Fibroblast of skin of scalp (primary cell): ENCODE measurements at regions not wholly inside any gene's neighbourhood (a gene's known extent, or its start where the extent isn't known, plus 50 kb on each side); places are given as distances from the start of the nearest gene placed in this dataset.

Source experiments
- DNase-seq: peaks from one replicate; pipeline ENCODE4 v3.0.0-alpha.2; 2013

DNA sequence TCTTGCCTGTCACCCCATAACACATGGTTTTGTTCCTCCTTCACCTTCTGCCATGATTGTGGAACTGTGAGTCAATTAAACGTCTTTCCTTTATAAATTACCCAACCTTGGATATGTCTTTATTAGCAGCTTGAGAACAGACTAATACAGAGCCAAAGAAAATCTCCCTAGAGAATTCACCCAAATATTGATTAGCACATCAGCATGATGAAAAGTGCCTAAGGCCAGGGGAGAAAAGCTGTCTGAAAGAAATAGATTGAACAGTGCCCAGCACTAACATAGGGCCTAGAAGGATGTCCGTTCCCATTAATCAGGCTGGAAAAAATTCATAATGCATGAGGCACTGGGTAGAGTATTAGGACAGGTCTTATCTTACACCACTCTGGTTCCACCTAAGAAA lies 111.9 kb upstream of the CALN1 start:
- DNase-seq = no peak

DNA sequence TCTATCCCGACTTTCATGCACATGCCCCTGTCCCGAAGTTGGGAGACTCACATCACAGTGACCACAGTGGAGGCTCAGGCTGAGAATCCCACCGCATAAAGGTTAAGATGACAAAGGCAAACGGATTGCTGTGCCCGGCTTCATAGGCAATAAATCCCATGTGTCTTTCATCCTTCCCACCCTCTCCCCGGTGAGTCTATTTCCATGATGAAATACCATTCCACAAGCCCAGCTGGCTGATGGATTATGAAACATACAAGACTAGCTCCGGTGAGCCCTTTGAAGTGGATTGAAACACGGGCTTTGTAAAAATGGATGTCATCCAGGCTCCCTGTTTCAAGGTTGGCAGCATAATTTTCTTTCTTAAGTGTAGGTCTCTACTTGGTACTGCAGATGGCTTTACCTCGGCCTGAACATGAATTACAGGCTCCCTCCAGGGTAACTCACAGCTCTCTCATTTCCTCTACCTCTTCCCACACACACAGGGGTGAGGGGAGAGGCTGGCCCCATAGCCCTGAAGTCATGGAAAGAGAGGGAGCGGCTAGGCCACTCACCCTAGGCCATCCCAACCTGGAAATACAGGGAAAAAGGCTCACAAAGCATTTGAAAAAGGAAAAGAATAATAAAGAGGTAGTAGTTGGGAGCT lies 92.0 kb upstream of the CALN1 start:
- DNase-seq = no peak

DNA sequence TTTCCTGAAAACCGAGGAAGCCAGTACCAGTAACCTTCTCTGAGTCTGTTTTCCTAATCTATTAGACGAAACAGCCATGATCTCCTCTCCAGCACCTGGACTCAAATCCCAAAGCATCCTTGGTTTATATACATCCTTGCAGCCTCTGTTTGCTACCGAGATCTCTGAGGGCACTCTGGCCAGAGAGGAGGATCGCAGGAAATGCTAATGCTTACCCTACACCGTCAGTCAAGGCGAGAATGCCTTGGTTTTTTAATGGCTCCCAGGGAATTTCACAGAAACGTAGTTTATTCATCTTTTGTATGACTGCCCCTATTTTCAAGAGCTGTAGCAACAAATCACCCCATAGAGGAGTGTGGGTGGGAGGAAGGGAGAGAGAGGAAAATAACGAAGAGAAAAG lies 91.5 kb upstream of the CALN1 start:
- no peak for DNase-seq

DNA sequence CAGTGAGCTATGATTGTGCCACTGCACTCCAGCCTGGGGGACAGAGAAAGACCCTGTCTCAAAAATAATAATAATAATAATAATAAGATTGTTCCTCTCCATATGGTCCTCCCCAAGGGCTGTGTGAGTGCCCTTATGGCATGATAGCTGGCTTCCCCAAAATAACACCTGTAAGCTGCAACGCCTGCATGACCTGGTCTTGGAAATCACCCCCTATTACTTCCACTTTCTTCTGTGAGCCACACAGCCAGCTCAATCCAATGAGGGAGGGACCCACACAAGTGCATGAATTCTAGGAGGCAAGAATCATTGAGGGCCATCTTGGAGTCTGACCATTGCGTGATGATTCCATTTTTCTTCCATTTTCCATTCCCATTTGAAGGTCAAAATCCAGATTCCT lies 82.7 kb upstream of the CALN1 start:
- DNase-seq = no peak

DNA sequence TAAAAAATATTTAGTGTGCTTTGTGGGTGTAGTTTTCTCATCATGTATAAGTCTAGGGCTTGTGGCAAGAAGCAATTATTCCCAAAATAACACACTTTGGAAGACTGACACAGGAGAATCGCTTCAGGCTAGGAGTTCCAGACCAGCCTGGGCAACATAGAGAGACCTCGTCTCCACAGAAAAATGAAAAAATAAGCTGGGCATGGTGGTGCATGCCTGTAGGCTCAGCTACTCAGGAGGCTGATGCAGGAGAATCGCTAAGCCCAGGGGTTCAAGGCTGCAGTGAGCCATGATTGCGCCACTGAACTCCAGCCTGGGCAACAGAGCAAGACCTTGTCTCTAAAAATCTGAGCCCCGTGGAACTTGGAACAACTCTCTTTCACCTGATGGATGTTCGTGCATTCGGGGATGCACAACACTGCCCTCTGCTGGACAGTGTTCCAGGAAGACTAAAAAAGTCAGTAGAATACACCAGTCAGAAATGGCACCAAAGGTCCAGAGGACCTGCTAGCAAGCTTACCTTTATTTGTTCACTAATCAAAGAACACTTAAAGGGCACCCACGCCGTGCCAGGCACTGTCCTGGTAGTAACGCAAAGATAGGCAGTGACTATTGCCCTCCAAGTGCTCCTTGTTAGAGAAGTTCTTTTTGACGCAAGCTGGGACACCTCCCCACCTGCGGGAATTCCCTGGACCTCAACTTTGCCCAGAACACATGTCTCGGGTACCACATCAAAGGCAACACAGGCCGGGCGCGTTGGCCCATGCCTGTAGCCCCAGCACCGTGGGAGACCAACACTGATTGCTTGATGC lies 81.9 kb upstream of the CALN1 start:
- peak; percentile 63 for DNase-seq

DNA sequence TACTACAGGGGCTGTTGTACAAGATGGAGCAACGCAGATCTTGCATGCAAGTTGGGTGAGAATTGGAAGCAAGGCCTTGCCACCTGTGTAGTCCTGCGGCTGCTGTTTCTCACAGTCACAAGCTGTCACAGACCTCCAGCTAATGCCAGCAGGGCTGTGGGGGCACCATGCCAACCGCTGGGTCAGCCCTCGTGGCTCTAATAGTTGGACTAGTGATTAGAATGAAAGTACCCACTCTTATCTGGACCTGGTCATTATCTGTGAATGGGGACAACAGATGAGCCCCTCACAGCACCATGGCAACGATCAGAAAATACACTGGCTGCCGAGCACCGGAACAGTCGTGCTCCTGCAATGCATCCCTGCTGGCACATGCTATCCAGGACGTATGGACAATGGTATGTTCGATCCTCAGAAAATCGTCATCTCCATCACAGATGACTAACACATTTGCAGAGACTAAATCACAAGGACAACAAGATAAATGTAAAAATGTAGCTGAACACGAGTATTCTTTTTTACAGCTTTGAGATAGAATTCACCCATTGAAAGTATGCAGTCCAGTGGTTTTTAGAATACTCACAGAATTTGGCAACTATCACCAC lies 80.4 kb upstream of the CALN1 start:
- DNase-seq = peak; percentile 58

DNA sequence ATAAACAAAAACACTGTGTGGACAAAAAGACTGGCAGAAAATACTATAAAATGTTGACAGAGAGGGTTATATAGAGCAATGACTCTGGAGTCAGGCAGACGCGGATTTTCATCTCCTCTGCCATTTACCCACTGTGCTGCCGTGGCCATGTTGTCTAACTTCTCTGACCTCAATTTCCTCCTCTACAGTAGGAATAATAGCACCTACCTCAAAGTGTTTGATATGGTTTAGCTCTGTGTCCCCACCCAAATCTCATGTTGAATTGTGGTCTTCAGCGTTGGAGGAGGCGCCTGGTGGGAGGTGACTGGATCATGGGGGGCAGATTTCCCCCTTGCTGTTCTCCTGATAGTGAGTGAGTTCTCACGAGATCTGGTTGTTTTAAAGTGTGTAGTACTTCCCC lies 78.2 kb upstream of the CALN1 start:
- DNase-seq = no peak

DNA sequence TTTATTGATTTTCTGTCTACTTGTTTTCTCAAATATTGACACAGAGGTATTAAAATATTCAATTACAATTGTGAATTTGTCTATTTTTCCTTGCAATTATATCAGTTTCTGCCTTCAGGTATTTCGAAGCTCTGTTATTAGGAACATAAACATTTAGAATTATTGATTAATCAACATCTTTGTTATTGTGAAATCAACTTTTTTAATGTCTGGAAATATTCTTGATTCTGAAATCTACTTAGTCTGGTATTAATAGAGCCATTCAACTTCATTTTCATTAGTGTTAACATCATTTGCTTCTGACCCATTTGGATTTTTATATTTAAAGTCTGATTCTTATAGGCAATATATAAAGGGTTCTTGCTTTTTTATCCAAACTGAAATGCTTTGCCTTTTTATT lies 69.8 kb upstream of the CALN1 start:
- no peak for DNase-seq

DNA sequence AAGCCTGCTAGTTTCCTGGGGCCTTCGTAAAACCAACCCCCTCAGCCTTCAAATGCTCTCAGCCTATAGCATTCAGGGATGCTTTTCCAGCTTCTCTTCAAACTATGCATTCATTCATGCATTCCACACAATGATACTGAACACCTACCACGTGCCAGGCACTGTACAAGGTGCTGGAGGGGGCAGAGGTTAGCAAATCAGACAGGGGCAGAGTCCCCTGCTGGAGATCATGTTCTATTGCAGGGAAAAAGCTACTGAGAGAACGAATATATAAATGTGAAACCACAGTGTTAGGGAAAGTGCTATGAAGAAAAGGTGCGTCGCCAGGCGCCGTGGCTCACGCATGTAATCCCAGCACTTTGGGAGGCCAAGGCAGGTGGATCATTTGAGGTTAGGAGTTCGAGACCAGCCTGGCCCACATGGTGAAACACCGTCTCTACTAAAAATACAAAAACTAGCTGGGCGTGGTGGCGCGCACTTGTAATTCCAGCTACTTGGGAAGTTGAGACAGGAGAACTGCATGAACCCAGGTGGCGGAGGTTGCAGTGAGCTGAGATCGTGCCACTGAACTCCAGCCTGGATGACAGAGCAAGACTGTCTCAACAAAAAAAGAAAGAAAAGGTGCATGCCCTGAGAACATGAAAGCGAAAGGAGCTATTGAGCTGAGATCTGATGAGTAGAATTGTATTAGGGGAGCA lies 64.6 kb upstream of the CALN1 start:
- no peak for DNase-seq

DNA sequence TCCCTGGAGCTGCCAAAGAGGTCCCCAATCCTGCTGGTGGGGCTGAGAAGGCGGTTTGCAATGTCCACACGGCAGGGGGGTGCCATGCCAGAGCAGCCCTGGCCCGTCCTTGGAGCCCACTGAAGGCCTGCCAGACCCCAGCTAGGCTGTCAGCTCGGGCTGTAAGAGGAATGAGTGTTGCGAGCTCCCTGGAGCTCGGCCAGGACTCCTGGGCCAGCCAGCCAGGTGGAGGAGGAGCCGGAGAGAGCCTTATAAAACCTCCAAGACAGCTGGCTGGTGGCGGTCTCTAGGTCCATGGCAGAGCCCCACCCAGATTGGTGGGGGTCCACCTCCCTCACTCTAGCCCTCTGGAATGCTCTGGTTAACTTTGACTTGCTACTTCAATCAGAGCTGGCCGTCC lies 55.1 kb upstream of the CALN1 start:
- DNase-seq = no peak

DNA sequence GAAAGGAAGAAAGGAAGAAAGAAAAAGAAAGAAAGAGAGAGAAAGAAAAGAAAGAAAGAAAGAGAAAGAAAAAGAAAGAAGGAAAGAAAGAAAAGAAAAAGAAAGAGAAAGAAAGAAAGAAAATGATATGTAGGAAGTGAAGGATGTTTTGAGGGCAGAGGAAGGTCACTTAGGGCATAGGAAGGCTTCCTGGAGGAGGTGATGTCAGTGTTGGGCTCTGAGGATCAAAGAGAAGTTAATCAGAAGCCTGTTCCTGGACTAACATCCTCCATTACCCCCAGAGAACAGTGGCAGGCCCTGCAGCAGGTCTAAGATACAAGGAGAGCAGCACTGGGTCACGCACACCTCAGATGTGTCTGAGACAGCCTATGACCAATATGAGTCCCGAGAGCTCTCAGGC lies 54.7 kb upstream of the CALN1 start:
- DNase-seq = no peak

DNA sequence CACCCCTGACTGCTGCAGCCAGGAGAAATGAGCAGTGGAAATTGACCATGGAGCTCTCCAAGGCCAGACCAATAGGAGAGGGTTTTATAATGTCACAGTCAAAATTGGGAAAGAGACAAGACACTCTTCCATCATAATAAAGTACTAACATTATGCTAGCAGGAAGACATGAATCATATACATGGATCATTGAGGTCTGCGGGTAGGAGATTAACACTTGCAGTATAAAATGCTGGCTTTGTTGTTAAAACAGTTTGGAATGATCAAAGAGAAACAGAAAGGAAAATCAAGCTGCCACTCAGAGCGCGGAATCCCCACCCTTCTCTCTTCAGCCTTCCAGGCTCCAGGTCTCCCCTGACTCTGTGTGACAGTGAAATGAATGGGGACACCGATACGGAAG lies 53.4 kb upstream of the CALN1 start:
- no peak for DNase-seq

DNA sequence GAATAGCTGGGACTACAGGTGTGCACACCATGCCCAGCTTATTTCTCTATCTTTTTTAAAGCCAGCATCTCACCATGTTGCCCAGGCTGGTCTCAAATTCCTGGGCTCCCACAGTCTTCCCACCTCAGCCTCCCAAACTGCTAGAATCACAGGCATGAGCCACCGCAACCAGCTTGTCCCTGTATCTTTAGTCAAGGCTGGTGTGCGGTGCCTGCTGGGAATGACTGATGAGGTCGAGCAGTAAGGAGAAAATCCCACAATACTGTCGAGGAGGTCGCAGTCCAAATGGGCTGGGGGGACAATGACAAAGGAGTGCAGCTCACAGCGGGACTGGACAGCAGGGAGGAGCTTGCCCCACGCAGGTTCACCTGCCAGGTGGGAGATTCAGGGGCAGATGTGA lies 50.2 kb upstream of the CALN1 start:
- DNase-seq = no peak
